ENCODE measurements at regions not wholly inside any gene's neighbourhood (a gene's known extent, or its start where the extent isn't known, plus 50 kb on each side); places are given as distances from the start of the nearest gene placed in this dataset.

GRCh38 chr14:54343272-54344121 lies 53.3 kb upstream of the CDKN3 start:
- Mint-ChIP-seq H3K36me3 (no peaks in the 10 kb centered on the region), H3K9me3 (no peaks in the 10 kb centered on the region), H3K4me1 (peaks cover 0 to 4% of the 10 kb centered on the region in 2 donors), H3K4me3 (no peak overlapping the region), H3K27me3 (ENCODE audit: low read depth in 2 of 2) (peaks cover 5 to 6% of the 10 kb centered on the region in 2 donors), H3K27ac (no peak overlapping the region)
- 92% methylated on average over 17 of the region's 18 CpGs for WGBS (ENCODE audit: insufficient coverage)
- TF ChIP-seq, protein P1, sequence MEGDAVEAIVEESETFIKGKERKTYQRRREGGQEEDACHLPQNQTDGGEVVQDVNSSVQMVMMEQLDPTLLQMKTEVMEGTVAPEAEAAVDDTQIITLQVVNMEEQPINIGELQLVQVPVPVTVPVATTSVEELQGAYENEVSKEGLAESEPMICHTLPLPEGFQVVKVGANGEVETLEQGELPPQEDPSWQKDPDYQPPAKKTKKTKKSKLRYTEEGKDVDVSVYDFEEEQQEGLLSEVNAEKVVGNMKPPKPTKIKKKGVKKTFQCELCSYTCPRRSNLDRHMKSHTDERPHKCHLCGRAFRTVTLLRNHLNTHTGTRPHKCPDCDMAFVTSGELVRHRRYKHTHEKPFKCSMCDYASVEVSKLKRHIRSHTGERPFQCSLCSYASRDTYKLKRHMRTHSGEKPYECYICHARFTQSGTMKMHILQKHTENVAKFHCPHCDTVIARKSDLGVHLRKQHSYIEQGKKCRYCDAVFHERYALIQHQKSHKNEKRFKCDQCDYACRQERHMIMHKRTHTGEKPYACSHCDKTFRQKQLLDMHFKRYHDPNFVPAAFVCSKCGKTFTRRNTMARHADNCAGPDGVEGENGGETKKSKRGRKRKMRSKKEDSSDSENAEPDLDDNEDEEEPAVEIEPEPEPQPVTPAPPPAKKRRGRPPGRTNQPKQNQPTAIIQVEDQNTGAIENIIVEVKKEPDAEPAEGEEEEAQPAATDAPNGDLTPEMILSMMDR (IDR thresholded peaks at IDR 0.05): no peak
- no peaks in the 10 kb centered on the region for H3K4me1 ChIP-seq (ENCODE audit: control insufficient read depth, insufficient read depth, low read length)
- H3K4me3 ChIP-seq (ENCODE audit: low read length): no peak overlapping the region
- H3K27me3 ChIP-seq (ENCODE audit: control insufficient read depth, insufficient read depth, low read length): no peaks in the 10 kb centered on the region
- intact Hi-C loops (cut with micrococcal nuclease): loop anchor here (10.0 kb wide), 1 partner anchor 1049 kb away; no protein-coding TSS in a partner anchor
- no peak for ATAC-seq
- DNase-seq: no peak
- no peaks in the 10 kb centered on the region for H3K9me3 ChIP-seq (ENCODE audit: control insufficient read depth, insufficient read depth, low read length)
- no peaks in the 10 kb centered on the region for H3K36me3 ChIP-seq (ENCODE audit: control insufficient read depth, insufficient read depth, low read length)
- no peak overlapping the region for H3K27ac ChIP-seq (ENCODE audit: low read length)

DNA sequence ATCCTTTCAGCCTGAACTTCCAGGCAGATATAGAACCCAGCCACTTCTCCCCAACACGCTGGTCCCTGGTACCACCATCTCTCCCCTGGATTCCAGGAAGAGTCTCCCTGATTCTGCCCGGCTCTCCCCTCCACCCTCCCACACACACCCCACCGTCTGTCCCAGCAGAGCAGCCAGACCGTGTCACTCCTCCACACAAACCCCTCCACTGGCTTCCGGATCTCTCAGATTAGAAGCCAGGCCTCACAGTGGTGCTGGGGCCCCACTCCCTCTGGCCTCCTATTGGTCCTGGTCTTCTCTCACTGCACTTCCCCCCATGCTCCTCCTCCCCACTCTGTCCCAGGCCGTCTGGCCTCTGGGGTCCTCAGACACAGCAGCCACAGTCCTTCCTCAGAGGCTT lies 52.4 kb upstream of the CDKN3 start:
- no peaks in the 10 kb centered on the region for H3K36me3 ChIP-seq (ENCODE audit: control insufficient read depth, insufficient read depth, low read length)
- peaks cover 0 to 4% of the 10 kb centered on the region in 2 donors for H3K4me1 Mint-ChIP-seq
- WGBS (ENCODE audit: insufficient coverage): 55% methylated on average over 6 of the region's 6 CpGs
- H3K4me3 Mint-ChIP-seq: no peak overlapping the region
- TF ChIP-seq, protein P1 (IDR thresholded peaks at IDR 0.05): no peak
- H3K27me3 Mint-ChIP-seq (ENCODE audit: low read depth in 2 of 2): peaks cover 7% of the 10 kb centered on the region in 2 donors
- no peaks in the 10 kb centered on the region for H3K4me1 ChIP-seq (ENCODE audit: control insufficient read depth, insufficient read depth, low read length)
- no peak overlapping the region for H3K4me3 ChIP-seq (ENCODE audit: low read length)
- no peak for ATAC-seq
- DNase-seq: no peak
- H3K9me3 ChIP-seq (ENCODE audit: control insufficient read depth, insufficient read depth, low read length): no peaks in the 10 kb centered on the region
- no peaks in the 10 kb centered on the region for H3K9me3 Mint-ChIP-seq
- H3K27ac ChIP-seq (ENCODE audit: low read length): no peak overlapping the region
- intact Hi-C loops (cut with micrococcal nuclease): loop anchor here (10.0 kb wide), 1 partner anchor 1050 kb away; no protein-coding TSS in a partner anchor
- no peaks in the 10 kb centered on the region for H3K27me3 ChIP-seq (ENCODE audit: control insufficient read depth, insufficient read depth, low read length)
- no peaks in the 10 kb centered on the region for H3K36me3 Mint-ChIP-seq
- H3K27ac Mint-ChIP-seq: no peak overlapping the region

GRCh38 chr14:54346257-54346656 lies 50.5 kb upstream of the CDKN3 start:
- intact Hi-C loops (cut with micrococcal nuclease): loop anchor here (10.0 kb wide), 1 partner anchor 1051 kb away; no protein-coding TSS in a partner anchor
- H3K4me1 ChIP-seq (ENCODE audit: control insufficient read depth, insufficient read depth, low read length): no peaks in the 10 kb centered on the region
- no peak overlapping the region for H3K27ac Mint-ChIP-seq
- H3K27me3 ChIP-seq (ENCODE audit: control insufficient read depth, insufficient read depth, low read length): no peaks in the 10 kb centered on the region
- H3K4me3 ChIP-seq (ENCODE audit: low read length): no peak overlapping the region
- H3K4me1 Mint-ChIP-seq: peaks cover 0 to 4% of the 10 kb centered on the region in 2 donors
- H3K4me3 Mint-ChIP-seq: no peak overlapping the region
- H3K36me3 Mint-ChIP-seq: no peaks in the 10 kb centered on the region
- TF ChIP-seq, protein P1 (IDR thresholded peaks at IDR 0.05): no peak
- no peak overlapping the region for H3K27ac ChIP-seq (ENCODE audit: low read length)
- peaks cover 5 to 14% of the 10 kb centered on the region in 2 donors for H3K27me3 Mint-ChIP-seq (ENCODE audit: low read depth in 2 of 2)
- WGBS (ENCODE audit: insufficient coverage): 85% methylated on average over 5 of the region's 5 CpGs
- DNase-seq (no peak), ATAC-seq (no peak)
- no peaks in the 10 kb centered on the region for H3K36me3 ChIP-seq (ENCODE audit: control insufficient read depth, insufficient read depth, low read length)
- no peaks in the 10 kb centered on the region for H3K9me3 ChIP-seq (ENCODE audit: control insufficient read depth, insufficient read depth, low read length)
- no peaks in the 10 kb centered on the region for H3K9me3 Mint-ChIP-seq
